Right renal pelvis (tissue), 4 donors: ENCODE measurements at regions not wholly inside any gene's neighbourhood (a gene's known extent, or its start where the extent isn't known, plus 50 kb on each side); places are given as distances from the start of the nearest gene placed in this dataset.

Experiments
- DNase-seq, 4 donors: peaks; one replicate each; pipeline ENCODE4 v3.0.0-alpha.2; 2013; ENCODE audit warnings: low read depth in 4 of 4, low spot score in 3 of 4, missing footprints in 1 of 4

DNA sequence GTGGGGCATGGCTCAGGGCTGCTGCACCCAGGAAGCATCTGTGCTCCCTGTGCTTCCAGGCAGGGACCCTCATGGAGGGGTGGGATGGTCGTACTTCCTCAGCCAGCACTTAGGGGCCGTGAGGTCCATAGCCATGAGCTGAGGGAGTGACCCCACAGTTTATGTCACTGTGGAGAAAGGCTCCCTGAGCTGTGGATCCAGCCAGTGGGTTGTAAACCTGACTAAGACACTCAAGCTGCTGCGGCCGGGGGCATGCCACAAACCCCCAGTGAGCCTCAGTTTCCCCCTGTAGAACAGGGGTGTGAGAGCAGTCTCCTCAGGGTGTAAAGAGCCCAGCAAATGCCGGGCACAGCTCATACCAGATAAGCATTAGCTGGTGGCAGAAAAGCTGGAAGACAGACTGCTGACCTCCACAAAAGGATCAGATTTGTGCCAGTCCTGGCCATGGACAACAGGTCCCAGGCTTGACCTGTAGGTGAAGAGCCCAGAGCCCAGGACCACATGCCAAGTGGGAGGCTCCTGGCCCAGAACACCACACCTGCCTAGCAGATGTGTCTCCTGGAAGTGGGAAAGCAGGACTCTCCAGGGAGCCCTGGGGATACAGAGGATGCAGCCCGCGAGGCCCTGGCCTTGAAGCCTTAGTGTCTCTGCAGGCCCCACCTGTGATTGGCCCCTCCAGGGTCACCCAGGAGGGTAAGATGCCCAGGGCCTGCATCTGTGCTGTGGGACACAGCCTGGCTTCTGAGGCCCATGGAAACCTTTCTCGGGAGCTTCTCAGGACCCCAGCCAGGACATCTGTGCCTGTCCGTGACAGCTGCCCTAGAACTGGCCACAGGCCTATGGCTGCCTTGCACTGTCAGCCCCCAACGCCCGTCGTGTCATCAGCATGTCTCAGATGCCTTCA, 78.1 kb upstream of the RET start:
- DNase-seq = no peak

DNA sequence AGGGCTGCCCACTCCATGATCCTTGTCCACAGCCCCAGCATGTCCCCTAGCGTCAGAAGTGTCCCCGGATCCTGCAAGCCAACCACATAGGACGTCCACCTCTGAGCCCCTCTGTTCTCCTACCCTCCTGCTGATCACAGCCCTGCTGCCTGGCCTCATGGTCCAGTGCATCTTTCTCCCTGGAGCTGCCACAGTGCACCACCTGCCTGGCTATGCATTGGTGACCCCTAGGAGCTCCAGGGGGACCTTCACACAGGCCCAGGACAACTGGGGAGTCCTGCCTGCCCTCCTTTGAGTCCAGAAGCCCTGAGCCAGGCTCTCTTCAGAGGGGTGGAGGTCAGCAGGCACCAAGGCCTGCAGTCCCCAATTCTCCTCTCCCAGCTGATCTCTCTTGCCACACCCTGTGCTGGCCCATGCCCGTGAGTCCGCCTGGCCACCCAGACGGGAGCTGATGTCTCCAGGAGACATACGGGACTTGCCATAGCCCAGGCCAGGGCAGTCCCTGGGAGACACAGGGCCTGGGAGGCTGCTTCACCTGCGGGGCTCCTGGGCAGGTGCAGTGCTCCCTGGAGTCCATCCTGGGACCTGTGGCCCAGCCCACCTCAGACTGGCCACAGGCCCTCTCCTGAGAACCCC, 77.4 kb upstream of the RET start:
- no peak for DNase-seq

DNA sequence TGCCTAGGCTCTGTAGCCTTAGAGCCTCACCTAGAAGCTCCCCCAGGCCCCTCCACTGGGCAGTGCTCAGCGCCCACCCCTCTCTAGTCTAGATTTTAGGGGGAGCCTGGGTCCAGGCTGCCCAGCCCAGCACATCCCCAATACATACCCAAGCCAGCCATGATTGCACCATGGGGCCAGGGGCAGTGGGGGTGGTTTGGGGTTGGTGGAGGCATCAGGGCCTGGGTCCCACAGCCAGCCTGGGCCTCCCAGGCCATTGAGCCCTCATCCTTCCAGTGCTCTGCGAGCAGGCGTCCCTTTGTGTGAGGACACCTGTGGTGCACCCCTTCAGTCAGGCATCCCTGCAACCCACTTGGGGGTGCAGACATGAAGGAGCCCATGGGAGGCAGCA, 76.9 kb upstream of the RET start:
- no peak for DNase-seq

- DNase-seq = no peak
Observed at GRCh38 chr10:43000651-43001426, 76.0 kb upstream of the RET start.

DNA sequence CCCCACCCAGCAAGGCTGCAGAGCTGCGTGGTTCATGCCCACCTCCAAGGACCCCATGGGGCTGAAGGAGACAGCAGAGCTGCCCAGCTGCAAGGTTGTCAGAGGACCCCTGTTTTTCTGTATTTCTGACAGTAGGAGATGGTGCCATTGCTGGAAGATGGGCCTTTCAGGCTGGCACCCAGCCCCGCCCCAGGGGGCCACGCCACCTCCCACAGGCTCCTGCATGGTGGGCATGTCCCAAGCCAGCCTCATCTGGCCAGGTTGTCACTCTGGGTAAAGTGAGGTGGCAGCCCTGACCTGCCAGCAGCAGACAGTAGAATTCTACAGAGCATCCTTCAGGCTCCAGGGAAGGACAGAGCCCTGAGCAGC, 75.5 kb upstream of the RET start:
- DNase-seq = no peak

GRCh38 chr10:43002596-43002995, 74.3 kb upstream of the RET start:
- no peak for DNase-seq

DNA sequence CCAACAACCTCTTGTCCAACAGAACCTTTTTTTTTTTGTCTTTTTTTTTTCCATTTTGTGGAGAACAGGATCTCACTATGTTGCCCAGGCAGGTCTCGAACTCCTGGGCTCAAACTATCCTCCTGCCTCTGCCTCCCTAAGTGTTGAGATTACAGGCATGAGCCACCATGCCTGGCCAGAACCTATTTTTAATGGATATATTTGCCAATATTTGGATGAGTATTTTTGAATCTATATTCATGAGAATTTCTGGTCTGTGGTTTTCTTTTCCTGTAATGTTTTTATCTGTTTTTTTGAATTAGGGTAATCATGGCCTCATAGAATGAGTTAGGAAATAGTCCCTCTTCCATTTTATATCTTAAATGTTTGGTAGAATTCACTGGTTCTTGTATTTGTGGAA, 70.4 kb upstream of the RET start:
- DNase-seq = no peak

- DNase-seq = no peak
Observed at GRCh38 chr10:43012578-43012977, 64.3 kb upstream of the RET start.

GRCh38 chr10:43013065-43013464, 63.8 kb upstream of the RET start:
- DNase-seq = no peak

DNA sequence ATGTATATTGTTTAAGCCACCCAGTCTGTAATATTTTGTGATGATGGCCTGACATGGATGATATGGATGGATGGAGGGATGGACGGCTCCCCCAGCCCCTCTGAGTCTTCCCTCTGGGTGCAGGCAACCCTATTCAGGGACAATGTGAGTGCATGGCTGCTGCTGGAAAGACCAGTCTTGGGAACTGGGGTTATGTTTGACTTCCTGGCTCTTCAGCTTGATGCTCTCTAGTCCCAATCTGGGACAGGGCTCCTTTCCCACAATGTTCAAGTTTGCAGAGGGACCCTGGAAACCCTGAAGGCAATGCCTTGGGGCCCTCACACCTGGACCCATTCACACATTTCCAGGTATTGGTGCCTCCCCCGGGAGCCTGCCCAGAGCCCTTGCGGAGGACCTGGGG, 52.3 kb upstream of the RET start:
- DNase-seq = no peak

- no peak for DNase-seq
Observed at GRCh38 chr10:43024942-43025700, 51.7 kb upstream of the RET start.

- DNase-seq = no peak
Observed at GRCh38 chr10:43026039-43026973, 50.6 kb upstream of the RET start.
